ENCODE measurements at regions not wholly inside any gene's neighbourhood (a gene's known extent, or its start where the extent isn't known, plus 50 kb on each side); places are given as distances from the start of the nearest gene placed in this dataset.

DNA sequence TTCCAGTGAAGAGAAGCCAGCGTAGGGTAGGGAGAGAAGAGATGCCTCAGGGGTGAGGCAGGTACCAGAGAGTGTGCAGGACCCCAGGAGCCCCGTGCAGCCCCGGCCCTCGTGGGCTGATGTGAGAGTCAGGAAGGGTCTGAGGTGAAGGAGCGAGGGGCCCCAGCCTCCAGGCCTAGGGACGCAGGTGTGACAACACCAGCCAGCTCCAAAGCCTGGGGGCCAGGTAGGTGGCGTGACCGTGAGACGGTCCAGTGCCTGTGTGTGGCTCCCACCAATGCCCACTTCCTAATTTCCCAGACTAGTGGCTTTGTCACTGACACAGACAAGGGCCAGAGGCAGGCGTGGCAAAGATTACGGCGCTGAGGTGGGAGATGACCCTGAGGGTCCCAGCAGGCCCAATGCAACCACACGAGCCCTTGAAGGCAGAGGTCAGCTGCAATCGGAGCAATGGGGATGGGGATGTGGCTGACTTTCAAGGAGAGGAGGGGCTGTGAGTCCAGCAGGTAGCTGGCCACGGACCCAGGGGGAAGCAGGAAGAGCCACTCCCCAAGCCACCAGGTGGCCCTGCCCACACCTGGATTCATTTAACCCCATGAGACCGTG, 86.0 kb upstream of the SNTG2 start:
- TF ChIP-seq, protein P1, sequence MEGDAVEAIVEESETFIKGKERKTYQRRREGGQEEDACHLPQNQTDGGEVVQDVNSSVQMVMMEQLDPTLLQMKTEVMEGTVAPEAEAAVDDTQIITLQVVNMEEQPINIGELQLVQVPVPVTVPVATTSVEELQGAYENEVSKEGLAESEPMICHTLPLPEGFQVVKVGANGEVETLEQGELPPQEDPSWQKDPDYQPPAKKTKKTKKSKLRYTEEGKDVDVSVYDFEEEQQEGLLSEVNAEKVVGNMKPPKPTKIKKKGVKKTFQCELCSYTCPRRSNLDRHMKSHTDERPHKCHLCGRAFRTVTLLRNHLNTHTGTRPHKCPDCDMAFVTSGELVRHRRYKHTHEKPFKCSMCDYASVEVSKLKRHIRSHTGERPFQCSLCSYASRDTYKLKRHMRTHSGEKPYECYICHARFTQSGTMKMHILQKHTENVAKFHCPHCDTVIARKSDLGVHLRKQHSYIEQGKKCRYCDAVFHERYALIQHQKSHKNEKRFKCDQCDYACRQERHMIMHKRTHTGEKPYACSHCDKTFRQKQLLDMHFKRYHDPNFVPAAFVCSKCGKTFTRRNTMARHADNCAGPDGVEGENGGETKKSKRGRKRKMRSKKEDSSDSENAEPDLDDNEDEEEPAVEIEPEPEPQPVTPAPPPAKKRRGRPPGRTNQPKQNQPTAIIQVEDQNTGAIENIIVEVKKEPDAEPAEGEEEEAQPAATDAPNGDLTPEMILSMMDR (conservative IDR thresholded peaks at IDR 0.05 in 1 of 2, IDR thresholded peaks at IDR 0.05 in 1 of 2; ENCODE audit: extremely low read depth in 1 of 2, insufficient read depth in 1 of 2, low read depth in 1 of 2, low read length in 2 of 2) = no peak
- TF ChIP-seq EZH2 (IDR thresholded peaks at IDR 0.05; ENCODE audit: borderline replicate concordance, low read length) = no peak
